ENCODE measurements at regions not wholly inside any gene's neighbourhood (a gene's known extent, or its start where the extent isn't known, plus 50 kb on each side); places are given as distances from the start of the nearest gene placed in this dataset.

DNA sequence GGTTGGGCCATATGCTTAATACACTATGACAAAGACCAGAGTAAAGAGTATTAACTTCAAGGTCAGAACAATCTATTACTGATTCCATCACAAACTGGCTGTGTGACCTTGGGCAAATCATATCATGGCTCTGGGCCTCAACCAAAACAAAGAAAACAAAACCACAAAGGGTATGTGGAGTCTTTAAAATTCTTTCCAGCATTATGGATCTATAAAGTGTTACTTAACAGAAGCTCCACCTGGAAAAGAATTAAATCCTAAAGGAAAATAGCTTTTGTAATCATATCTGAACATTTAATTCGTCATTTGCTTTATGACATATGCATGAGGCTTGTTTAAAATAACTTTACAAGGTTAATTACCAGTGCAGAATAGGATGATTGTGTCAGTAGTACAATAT, 265.5 kb downstream of the SATB1 start:
- no peaks in the 10 kb centered on the region for H4K20me1 ChIP-seq (ENCODE audit: control insufficient read depth, insufficient read depth, low read length, poor library complexity, severe bottlenecking)
- DNase-seq (no peak), ATAC-seq (ENCODE audit: low read depth) (no peak)
- Mint-ChIP-seq H3K27me3 (peaks cover 6% of the 10 kb centered on the region), H3K27ac (no peak overlapping the region), H3K9me3 (ENCODE audit: insufficient read depth) (no peaks in the 10 kb centered on the region), H3K4me1 (no peaks in the 10 kb centered on the region), H3K4me3 (no peak overlapping the region)
- no peak overlapping the region for H2AFZ ChIP-seq (ENCODE audit: insufficient read depth, low read depth, low read length, poor library complexity, severe bottlenecking)
- intact Hi-C loops (cut with micrococcal nuclease): no loop called here
- ChIA-PET POLR2A (no interaction called here), CTCF (no interaction called here)
- no peaks in the 10 kb centered on the region for H3K4me1 ChIP-seq (ENCODE audit: control insufficient read depth in 2 of 2, insufficient read depth in 2 of 2, low read length in 2 of 2)
- WGBS (ENCODE audit: insufficient coverage): 100% methylated on average over 1 of the region's 1 CpG
- H3K4me2 ChIP-seq (replicated peaks; ENCODE audit: low read depth, low read length, poor library complexity, severe bottlenecking): no peak overlapping the region
- H3K36me3 ChIP-seq (replicated peaks in 1 of 2; ENCODE audit: control extremely low read depth in 1 of 2, control insufficient read depth in 1 of 2, extremely low read depth in 1 of 2, insufficient read depth in 2 of 2, low read length in 1 of 2): no peaks in the 10 kb centered on the region
- H3K4me3 ChIP-seq (ENCODE audit: control extremely low read depth in 1 of 5, extremely low read depth in 1 of 5, insufficient read depth in 1 of 5, low read depth in 2 of 5, low read length in 4 of 5): no peak overlapping the region
- H3K27ac ChIP-seq (ENCODE audit: low read length in 2 of 2): no peak overlapping the region
- no peak overlapping the region for H3K9ac ChIP-seq (ENCODE audit: low read length)
- H3K9me3 ChIP-seq (ENCODE audit: control extremely low read depth in 1 of 3, control insufficient read depth in 2 of 3, insufficient read depth in 1 of 3, low read length in 2 of 3): no peaks in the 10 kb centered on the region
- no peak for TF ChIP-seq EZH2 (IDR thresholded peaks at IDR 0.05; ENCODE audit: borderline replicate concordance, insufficient read depth, low read depth, low read length, poor library complexity, severe bottlenecking)
- TF ChIP-seq, protein P1, sequence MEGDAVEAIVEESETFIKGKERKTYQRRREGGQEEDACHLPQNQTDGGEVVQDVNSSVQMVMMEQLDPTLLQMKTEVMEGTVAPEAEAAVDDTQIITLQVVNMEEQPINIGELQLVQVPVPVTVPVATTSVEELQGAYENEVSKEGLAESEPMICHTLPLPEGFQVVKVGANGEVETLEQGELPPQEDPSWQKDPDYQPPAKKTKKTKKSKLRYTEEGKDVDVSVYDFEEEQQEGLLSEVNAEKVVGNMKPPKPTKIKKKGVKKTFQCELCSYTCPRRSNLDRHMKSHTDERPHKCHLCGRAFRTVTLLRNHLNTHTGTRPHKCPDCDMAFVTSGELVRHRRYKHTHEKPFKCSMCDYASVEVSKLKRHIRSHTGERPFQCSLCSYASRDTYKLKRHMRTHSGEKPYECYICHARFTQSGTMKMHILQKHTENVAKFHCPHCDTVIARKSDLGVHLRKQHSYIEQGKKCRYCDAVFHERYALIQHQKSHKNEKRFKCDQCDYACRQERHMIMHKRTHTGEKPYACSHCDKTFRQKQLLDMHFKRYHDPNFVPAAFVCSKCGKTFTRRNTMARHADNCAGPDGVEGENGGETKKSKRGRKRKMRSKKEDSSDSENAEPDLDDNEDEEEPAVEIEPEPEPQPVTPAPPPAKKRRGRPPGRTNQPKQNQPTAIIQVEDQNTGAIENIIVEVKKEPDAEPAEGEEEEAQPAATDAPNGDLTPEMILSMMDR (IDR thresholded peaks at IDR 0.05): no peak
- no peaks in the 10 kb centered on the region for H3K79me2 ChIP-seq (ENCODE audit: control insufficient read depth, insufficient read depth, low read length)
- no peaks in the 10 kb centered on the region for H3K27me3 ChIP-seq (replicated peaks in 1 of 4; ENCODE audit: control extremely low read depth in 1 of 4, control insufficient read depth in 3 of 4, insufficient read depth in 4 of 4, low read length in 3 of 4)

DNA sequence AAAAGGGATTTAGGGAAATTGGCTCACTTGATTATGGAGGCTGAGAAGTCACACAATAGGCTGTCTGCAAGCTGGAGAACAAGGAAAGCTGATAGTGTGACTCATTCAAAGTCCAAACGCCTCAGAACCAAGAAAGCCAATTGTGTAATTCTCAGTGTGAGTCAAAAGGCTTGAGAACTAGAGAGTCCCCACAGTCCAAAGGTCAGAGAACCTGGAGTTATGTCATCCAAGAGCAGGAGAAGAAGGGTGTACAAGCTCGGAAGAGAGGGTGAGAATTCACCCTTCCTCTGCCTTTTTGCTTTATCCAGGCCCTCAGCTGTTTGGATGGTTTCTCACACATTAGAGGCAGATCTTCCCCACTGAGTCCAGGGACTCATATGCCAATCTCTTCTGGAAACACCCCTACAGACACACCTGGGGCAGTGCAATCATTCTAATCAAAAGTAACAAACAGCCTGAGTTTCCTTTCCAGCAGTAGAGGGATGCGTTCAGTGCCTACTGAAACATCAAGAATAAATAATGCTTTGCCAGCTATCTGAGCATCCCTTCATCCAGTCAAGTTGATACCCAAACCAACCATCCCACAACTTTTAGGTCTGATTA, 271.5 kb downstream of the SATB1 start:
- Histone ChIP-seq H3K27me3 (replicated peaks in 1 of 4; ENCODE audit: control extremely low read depth in 1 of 4, control insufficient read depth in 3 of 4, insufficient read depth in 4 of 4, low read length in 3 of 4) (no peaks in the 10 kb centered on the region), H3K79me2 (ENCODE audit: control insufficient read depth, insufficient read depth, low read length) (no peaks in the 10 kb centered on the region), H3K36me3 (replicated peaks in 1 of 2; ENCODE audit: control extremely low read depth in 1 of 2, control insufficient read depth in 1 of 2, extremely low read depth in 1 of 2, insufficient read depth in 2 of 2, low read length in 1 of 2) (no peaks in the 10 kb centered on the region), H4K20me1 (ENCODE audit: control insufficient read depth, insufficient read depth, low read length, poor library complexity, severe bottlenecking) (no peaks in the 10 kb centered on the region), H3K9me3 (ENCODE audit: control extremely low read depth in 1 of 3, control insufficient read depth in 2 of 3, insufficient read depth in 1 of 3, low read length in 2 of 3) (no peaks in the 10 kb centered on the region), H3K9ac (ENCODE audit: low read length) (no peak overlapping the region), H3K4me3 (ENCODE audit: control extremely low read depth in 1 of 5, extremely low read depth in 1 of 5, insufficient read depth in 1 of 5, low read depth in 2 of 5, low read length in 4 of 5) (no peak overlapping the region), H3K4me1 (ENCODE audit: control insufficient read depth in 2 of 2, insufficient read depth in 2 of 2, low read length in 2 of 2) (no peaks in the 10 kb centered on the region), H2AFZ (ENCODE audit: insufficient read depth, low read depth, low read length, poor library complexity, severe bottlenecking) (no peak overlapping the region), H3K27ac (ENCODE audit: low read length in 2 of 2) (no peak overlapping the region), H3K4me2 (replicated peaks; ENCODE audit: low read depth, low read length, poor library complexity, severe bottlenecking) (no peak overlapping the region)
- ChIA-PET POLR2A (no interaction called here), CTCF (interaction anchor here (1.3 kb wide), 1 partner anchor 604 kb away, joined by 4 read pairs; no protein-coding TSS in a partner anchor)
- Mint-ChIP-seq H3K27ac (no peak overlapping the region), H3K27me3 (no peaks in the 10 kb centered on the region), H3K4me1 (no peaks in the 10 kb centered on the region), H3K4me3 (no peak overlapping the region), H3K9me3 (ENCODE audit: insufficient read depth) (no peaks in the 10 kb centered on the region)
- WGBS (ENCODE audit: insufficient coverage): 94% methylated on average over 2 of the region's 3 CpGs
- TF ChIP-seq, protein P1 (IDR thresholded peaks at IDR 0.05): no peak
- no peak for TF ChIP-seq EZH2 (IDR thresholded peaks at IDR 0.05; ENCODE audit: borderline replicate concordance, insufficient read depth, low read depth, low read length, poor library complexity, severe bottlenecking)
- intact Hi-C loops (cut with micrococcal nuclease): no loop called here
- ATAC-seq (ENCODE audit: low read depth) (no peak), DNase-seq (no peak)

All from B cell (primary cell).